PC-9 (cell line): ENCODE measurements at regions not wholly inside any gene's neighbourhood (a gene's known extent, or its start where the extent isn't known, plus 50 kb on each side); places are given as distances from the start of the nearest gene placed in this dataset.

Experiments
- CTCF ChIP-seq: fragments of 200-600 bp; sonication (generic); conservative IDR thresholded peaks from 2 replicates; pipeline ENCODE4 v1.6.1; 2017; ENCODE audit warnings: mixed run types, antibody characterized with exemption, mild to moderate bottlenecking, moderate library complexity
- EZH2 ChIP-seq: fragments of 200-600 bp; sonication (generic); IDR thresholded peaks from 2 replicates; pipeline ENCODE4 v1.8.0; 2017; ENCODE audit warnings: antibody characterized with exemption, low read depth

- TF ChIP-seq CTCF, result no peak
- no peak for TF ChIP-seq EZH2
Measured at GRCh38 chr6:95693108-95693507, 115.8 kb downstream of the MANEA start.
